GM19328 (cell line): ENCODE measurements at regions not wholly inside any gene's neighbourhood (a gene's known extent, or its start where the extent isn't known, plus 50 kb on each side); places are given as distances from the start of the nearest gene placed in this dataset.

ENCODE experiments used
- ATAC-seq: cut with Tn5 transposase; IDR thresholded peaks from one replicate; pipeline ENCODE4 v1.9.1; 2021; ENCODE audit warnings: mild to moderate bottlenecking, moderate library complexity; ENCODE audit not compliant: unreplicated experiment

GRCh38 chr10:90314718-90315117, 543.1 kb downstream of the HTR7 start:
- ATAC-seq: no peak

- no peak for ATAC-seq
Measured at GRCh38 chr10:90317172-90317571, 540.7 kb downstream of the HTR7 start.

GRCh38 chr10:90318659-90319058, 539.2 kb downstream of the HTR7 start:
- no peak for ATAC-seq

- ATAC-seq: peak; percentile 60
Measured at GRCh38 chr10:90319188-90319914, 538.5 kb downstream of the HTR7 start.

DNA sequence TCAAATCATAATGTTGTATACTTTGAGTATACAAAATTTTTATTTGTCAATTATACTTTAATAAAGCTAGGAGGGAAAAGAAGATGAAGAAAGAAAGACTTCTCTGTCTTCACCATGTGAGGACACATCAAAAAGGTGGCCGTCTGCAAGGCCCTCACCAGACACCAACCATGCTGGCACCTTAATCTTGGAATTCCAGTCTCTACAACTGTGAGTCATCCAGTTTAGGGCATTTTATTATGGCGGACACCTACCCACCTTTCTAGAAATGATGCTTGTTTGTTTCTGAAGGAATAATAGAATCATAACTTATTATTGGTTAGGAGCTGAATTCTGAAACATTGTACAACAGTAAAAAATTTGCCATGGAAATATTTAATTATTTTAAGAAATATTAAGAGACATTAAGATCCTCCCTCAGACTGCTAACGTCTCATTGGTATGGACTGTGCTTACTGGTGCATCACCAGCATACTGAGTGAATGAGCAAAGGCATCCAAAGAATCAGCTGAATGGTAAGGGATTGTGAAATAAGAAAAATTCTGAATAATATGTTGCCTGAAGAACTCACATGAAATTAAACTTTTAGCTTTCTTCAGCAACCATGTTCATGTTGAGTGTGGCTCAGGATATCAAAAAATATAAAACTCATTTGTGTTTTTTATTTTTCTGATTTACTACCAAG, 536.6 kb downstream of the HTR7 start:
- no peak for ATAC-seq

- ATAC-seq: no peak
Measured at GRCh38 chr10:90326498-90327267, 531.2 kb downstream of the HTR7 start.

DNA sequence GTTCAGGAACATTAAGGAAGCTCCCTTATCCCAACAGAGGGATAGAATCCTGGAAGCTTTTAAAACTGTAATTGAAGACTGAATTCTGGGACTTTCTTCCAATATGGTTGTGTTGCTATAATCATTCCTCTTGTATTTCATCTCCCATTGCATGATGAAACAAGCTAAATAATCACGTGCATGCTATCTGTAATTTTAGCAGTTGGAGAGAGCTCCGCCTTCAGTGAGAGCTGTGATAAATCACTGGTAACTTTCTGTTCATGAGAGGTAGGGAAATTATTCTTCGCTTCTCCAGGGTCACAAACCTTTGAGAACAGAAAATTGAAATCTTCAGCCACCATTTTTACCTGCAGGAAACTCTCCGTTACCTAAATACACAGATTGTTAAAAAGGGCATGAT, 530.2 kb downstream of the HTR7 start:
- no peak for ATAC-seq

DNA sequence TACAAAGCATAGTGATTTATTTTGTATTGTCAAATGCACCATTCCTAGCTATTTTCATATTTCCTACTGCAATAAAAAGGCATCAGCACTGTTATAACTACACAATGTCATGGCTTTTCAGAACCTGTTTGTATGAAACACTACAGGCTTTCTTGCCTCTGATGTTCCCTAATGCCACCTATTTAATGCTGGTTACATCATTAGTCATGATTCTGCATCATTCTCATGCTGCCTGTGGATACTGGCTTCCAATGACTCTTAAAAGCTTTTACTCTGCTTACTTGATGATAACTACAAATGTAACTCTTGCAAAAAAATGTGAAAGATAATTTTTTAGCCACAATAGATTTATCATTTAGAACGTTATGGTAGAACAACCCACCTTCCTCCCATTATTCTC, 529.4 kb downstream of the HTR7 start:
- no peak for ATAC-seq

DNA sequence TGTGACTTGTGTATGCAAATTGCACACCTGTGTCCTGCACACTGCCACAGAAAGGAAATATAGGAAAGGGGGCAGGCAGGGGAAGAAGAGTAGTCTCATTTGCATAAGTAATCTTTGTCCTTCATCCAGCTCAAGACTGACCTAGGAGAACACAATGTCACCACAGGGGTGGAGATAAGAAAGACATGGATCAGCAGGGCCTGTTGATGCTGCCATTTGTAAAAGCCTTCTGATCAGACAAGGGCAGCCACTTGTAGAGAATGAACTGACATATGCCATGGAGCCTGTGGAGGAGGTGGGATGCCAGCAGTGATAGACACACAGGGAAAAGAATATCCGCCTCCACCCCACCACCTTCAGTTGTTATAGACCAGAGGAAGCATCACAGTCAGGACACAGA, 528.9 kb downstream of the HTR7 start:
- ATAC-seq: no peak

- ATAC-seq: no peak
Measured at GRCh38 chr10:90337316-90337715, 520.5 kb downstream of the HTR7 start.

GRCh38 chr10:90342480-90342879, 515.4 kb downstream of the HTR7 start:
- ATAC-seq: no peak

GRCh38 chr10:90344226-90344625, 513.6 kb downstream of the HTR7 start:
- no peak for ATAC-seq

GRCh38 chr10:90347239-90347638, 510.6 kb downstream of the HTR7 start:
- no peak for ATAC-seq

- ATAC-seq: no peak
Measured at GRCh38 chr10:90350122-90350521, 507.7 kb downstream of the HTR7 start.

DNA sequence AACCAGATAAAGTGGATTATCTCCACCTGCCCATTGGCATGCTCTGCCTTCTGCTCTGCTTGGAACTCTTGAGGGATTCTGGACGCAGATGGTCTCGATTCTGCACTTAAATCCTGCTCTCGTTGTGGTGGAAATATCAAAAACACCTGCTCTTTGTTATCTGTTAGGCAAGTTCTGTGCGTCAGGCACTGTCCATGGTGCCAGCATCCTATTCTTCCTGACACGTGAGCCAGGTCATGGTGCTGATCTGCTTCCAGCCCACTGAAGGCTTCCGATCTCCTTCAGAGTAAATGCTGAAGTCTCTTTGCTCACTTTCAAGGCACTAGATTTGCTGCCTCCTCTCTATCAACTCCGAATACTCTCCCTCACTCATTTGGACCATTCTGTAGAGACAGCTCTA, 505.6 kb downstream of the HTR7 start:
- no peak for ATAC-seq

DNA sequence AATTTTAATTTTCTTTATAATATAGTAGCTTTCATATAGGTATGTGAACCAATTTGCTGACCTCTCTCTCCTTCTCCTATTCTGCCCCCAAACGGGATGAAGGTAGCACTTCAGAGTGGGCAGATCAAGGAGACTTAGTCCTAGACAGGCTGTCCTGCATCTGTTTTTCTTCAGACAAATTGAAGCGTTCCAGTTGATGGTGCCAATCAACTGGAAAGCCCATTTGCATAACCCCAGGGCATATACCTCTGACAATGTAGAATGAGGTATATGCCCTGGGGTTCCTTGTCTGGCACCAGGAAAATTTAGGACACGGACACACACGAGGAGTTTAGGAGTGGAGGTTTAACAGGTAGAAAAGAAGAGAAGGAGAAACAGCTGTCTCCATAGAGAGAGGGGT, 502.9 kb downstream of the HTR7 start:
- ATAC-seq: no peak

DNA sequence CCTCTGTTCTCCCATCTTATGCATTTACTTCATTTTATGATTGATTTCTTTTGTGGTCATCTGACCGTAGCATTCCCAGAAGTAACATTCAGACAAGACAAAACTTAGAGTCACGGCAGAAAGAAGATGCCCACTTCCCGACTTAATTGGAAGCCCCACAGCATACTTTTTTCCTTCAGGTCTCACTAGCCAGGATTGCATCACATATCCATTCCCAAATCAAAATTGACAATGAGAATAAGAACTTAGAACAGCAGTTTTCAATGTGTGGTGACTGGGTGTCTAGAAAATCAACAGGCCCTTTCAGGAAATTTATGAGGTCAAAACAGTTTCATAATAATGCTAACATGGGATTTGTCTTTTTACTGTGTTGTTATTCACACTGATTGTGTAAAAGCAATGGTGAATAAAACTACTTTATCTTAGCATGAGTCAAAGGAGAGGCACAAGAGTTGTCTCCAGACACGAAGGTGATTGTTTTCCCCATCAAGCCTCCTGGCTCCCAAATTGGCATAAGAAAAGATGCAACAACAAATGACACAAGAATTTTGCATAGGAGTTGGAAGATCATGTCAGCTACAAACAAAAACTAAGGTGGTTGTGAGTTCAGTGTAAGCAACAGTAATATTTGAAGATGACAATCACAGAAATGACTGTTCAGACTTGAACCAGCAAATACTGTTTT, 493.9 kb downstream of the HTR7 start:
- ATAC-seq: no peak

DNA sequence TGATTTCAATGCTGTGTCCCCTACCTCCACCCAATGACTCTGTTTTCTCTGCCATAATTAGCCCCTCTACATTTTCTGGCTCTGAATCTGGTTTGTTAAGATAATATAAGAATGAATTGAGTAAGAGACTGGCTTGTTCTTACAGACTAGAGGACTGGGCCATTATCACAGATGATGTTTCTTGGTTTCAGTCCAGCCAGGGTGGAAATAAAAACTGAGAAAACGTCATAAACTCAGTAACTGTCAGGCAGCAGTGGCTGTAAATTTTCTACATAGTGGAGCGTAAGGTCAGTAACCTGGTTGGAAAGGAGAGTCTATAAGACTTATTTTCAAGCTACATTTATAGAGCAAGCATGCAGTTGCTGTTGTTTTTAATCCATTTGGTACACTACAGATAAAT, 485.4 kb downstream of the HTR7 start:
- no peak for ATAC-seq

DNA sequence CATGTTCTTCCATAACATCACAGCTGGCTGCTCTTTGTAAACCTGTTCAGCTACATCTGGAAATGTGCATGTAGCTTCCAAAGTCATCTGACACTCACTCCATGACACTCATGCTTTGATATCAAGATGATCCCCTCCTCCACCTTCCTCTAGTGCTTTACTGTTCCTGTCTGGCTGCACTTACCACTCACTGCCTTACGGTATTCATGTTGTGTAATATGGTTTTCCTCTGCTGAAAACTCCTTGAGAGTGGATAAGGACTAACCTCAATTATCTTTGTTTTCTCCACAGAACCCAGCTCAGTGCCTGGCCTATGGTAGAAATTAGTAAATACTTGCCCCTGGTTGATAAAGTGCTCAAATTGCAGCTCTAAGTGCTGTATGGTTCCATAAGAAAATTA, 483.9 kb downstream of the HTR7 start:
- ATAC-seq: no peak

GRCh38 chr10:90378524-90379076, 479.2 kb downstream of the HTR7 start:
- no peak for ATAC-seq

GRCh38 chr10:90381468-90381867, 476.4 kb downstream of the HTR7 start:
- ATAC-seq: no peak
